SK-N-SH treated with all-trans-retinoic acid at 6 μM for 48 hours (cell line): ENCODE measurements at regions not wholly inside any gene's neighbourhood (a gene's known extent, or its start where the extent isn't known, plus 50 kb on each side); places are given as distances from the start of the nearest gene placed in this dataset.

Source experiments
- ATAC-seq: fragments of 200-7000 bp; cut with Tn5 transposase; 3 replicates; pipeline ENCODE4 v1.9.1; 2020; ENCODE audit warnings: mild to moderate bottlenecking, moderate library complexity
- ARNTL ChIP-seq: fragments of 450-650 bp; formaldehyde crosslinking; IDR thresholded peaks from 2 replicates; pipeline ENCODE4 v1.5.0; 2020; ENCODE audit warnings: low read depth, mild to moderate bottlenecking, moderate library complexity, borderline replicate concordance
- CREB5 ChIP-seq: fragments of 250-450 bp; sonication (Bioruptor Pico); IDR thresholded peaks from 2 replicates; pipeline ENCODE4 v1.5.1; 2020; ENCODE audit warnings: low read depth, mild to moderate bottlenecking, moderate library complexity
- CSRNP3 ChIP-seq: fragments of 250-450 bp; sonication (Bioruptor Pico); IDR thresholded peaks from 2 replicates; pipeline ENCODE4 v1.5.1; 2021; ENCODE audit warnings: mild to moderate bottlenecking, moderate library complexity
- ESRRG ChIP-seq: fragments of 250-450 bp; sonication (Bioruptor Pico); IDR thresholded peaks from 2 replicates; pipeline ENCODE4 v1.6.1; 2021; ENCODE audit warnings: mild to moderate bottlenecking
- GLIS3 ChIP-seq: fragments of 250-450 bp; sonication (Bioruptor Pico); IDR thresholded peaks from 2 replicates; pipeline ENCODE4 v1.5.0; 2020; ENCODE audit warnings: mild to moderate bottlenecking, moderate library complexity
- ISL1 ChIP-seq: fragments of 250-450 bp; sonication (Bioruptor Pico); IDR thresholded peaks from 2 replicates; pipeline ENCODE4 v2.1.2; 2022; ENCODE audit warnings: mild to moderate bottlenecking, moderate library complexity
- OSR1 ChIP-seq: fragments of 250-450 bp; sonication (Bioruptor Pico); IDR thresholded peaks from 2 replicates; pipeline ENCODE4 v1.8.0; 2022; ENCODE audit warnings: moderate library complexity, mild to moderate bottlenecking, inconsistent platforms
- PATZ1 ChIP-seq: fragments of 250-450 bp; sonication (Bioruptor Pico); IDR thresholded peaks from 2 replicates; pipeline ENCODE4 v1.8.0; 2020; ENCODE audit warnings: mild to moderate bottlenecking, moderate library complexity, borderline replicate concordance
- POU6F1 ChIP-seq: fragments of 250-450 bp; sonication (Bioruptor Pico); IDR thresholded peaks from 2 replicates; pipeline ENCODE4 v1.8.0; 2021; ENCODE audit warnings: low read depth, mild to moderate bottlenecking, moderate library complexity, borderline replicate concordance
- PPARA ChIP-seq: fragments of 250-450 bp; sonication (Bioruptor Pico); IDR thresholded peaks from 2 replicates; pipeline ENCODE4 v1.5.0; 2020; ENCODE audit warnings: mild to moderate bottlenecking, borderline replicate concordance
- RARB ChIP-seq: fragments of 250-450 bp; sonication (Bioruptor Pico); IDR thresholded peaks from 2 replicates; pipeline ENCODE4 v1.8.0; 2021; ENCODE audit warnings: mild to moderate bottlenecking, moderate library complexity
- SNAI2 ChIP-seq: fragments of 250-450 bp; sonication (Bioruptor Pico); IDR thresholded peaks from 2 replicates; pipeline ENCODE4 v1.5.0; 2020; ENCODE audit warnings: mild to moderate bottlenecking, moderate library complexity
- TCF4 ChIP-seq: fragments of 250-450 bp; sonication (Bioruptor Pico); IDR thresholded peaks from 2 replicates; pipeline ENCODE4 v1.8.0; 2021; ENCODE audit warnings: mild to moderate bottlenecking, moderate library complexity, borderline replicate concordance
- TOX ChIP-seq: fragments of 250-450 bp; sonication (Bioruptor Pico); IDR thresholded peaks from 2 replicates; pipeline ENCODE4 v1.8.0; 2021; ENCODE audit warnings: mild to moderate bottlenecking, moderate library complexity, borderline replicate concordance
- TSHZ2 ChIP-seq: fragments of 250-450 bp; sonication (Bioruptor Pico); IDR thresholded peaks from 2 replicates; pipeline ENCODE4 v1.5.0; 2020; ENCODE audit warnings: mild to moderate bottlenecking, moderate library complexity
- ZC3H10 ChIP-seq: fragments of 250-450 bp; sonication (Bioruptor Pico); IDR thresholded peaks from 2 replicates; pipeline ENCODE4 v1.5.1; 2021; ENCODE audit warnings: mild to moderate bottlenecking, moderate library complexity
- ZFP3 ChIP-seq: fragments of 250-450 bp; sonication (Bioruptor Pico); IDR thresholded peaks from 2 replicates; pipeline ENCODE4 v1.5.0; 2020; ENCODE audit warnings: mild to moderate bottlenecking, moderate library complexity
- ZFP30 ChIP-seq: fragments of 450-650 bp; formaldehyde crosslinking; IDR thresholded peaks from 2 replicates; pipeline ENCODE4 v1.5.0; 2022; ENCODE audit warnings: mild to moderate bottlenecking, moderate library complexity
- ZNF565 ChIP-seq: fragments of 450-650 bp; formaldehyde crosslinking; conservative IDR thresholded peaks from 2 replicates; pipeline ENCODE4 v1.5.0; 2020; ENCODE audit warnings: low read depth, mild to moderate bottlenecking, moderate library complexity
- ZNF70 ChIP-seq: fragments of 450-650 bp; formaldehyde crosslinking; IDR thresholded peaks from 2 replicates; pipeline ENCODE4 v1.5.0; 2020; ENCODE audit warnings: mild to moderate bottlenecking, moderate library complexity

- ATAC-seq = no peak
- TF ChIP-seq TOX (CRISPR knock-in tag) = no peak
- no peak for TF ChIP-seq OSR1 (CRISPR knock-in tag)
- TF ChIP-seq ISL1 = no peak
- no peak for TF ChIP-seq SNAI2 (CRISPR knock-in tag)
Measured at GRCh38 chr3:181581656-181582055, 130.1 kb upstream of the SOX2 start.

- no peak for ATAC-seq
- TF ChIP-seq ZNF70 (CRISPR knock-in tag) (no peak), ARNTL (CRISPR knock-in tag) (no peak), SNAI2 (CRISPR knock-in tag) (no peak), ESRRG (CRISPR knock-in tag) (no peak), PATZ1 (CRISPR knock-in tag) (no peak), TSHZ2 (no peak), ISL1 (no peak), TCF4 (CRISPR knock-in tag) (no peak), RARB (CRISPR knock-in tag) (no peak), CSRNP3 (CRISPR knock-in tag) (no peak), ZNF565 (CRISPR knock-in tag) (no peak), GLIS3 (CRISPR knock-in tag) (no peak), ZFP3 (CRISPR knock-in tag) (no peak), ZC3H10 (CRISPR knock-in tag) (no peak), PPARA (CRISPR knock-in tag) (no peak)
Measured at GRCh38 chr3:181578743-181579142, 133.0 kb upstream of the SOX2 start.

- no peak for ATAC-seq
- TF ChIP-seq GLIS3 (CRISPR knock-in tag) = no peak
Measured at GRCh38 chr3:181572432-181572831, 139.3 kb upstream of the SOX2 start.

GRCh38 chr3:181570472-181570871 is 141.3 kb upstream of the SOX2 start:
- ATAC-seq = no peak
- TF ChIP-seq ZNF70 (CRISPR knock-in tag) (no peak), GLIS3 (CRISPR knock-in tag) (no peak), PATZ1 (CRISPR knock-in tag) (no peak), ZC3H10 (CRISPR knock-in tag) (no peak), TSHZ2 (no peak), CREB5 (CRISPR knock-in tag) (no peak), POU6F1 (CRISPR knock-in tag) (no peak), RARB (CRISPR knock-in tag) (no peak), ZFP30 (CRISPR knock-in tag) (no peak), ISL1 (no peak), PPARA (CRISPR knock-in tag) (no peak), CSRNP3 (CRISPR knock-in tag) (no peak)
